BLaER1 (cell line): ENCODE measurements at regions not wholly inside any gene's neighbourhood (a gene's known extent, or its start where the extent isn't known, plus 50 kb on each side); places are given as distances from the start of the nearest gene placed in this dataset.

Source experiments
- H3K27ac ChIP-seq: shearing (Covaris generic); formaldehyde crosslinking; 2 replicates; pipeline ENCODE4 v1.8.1; 2022
- H3K27me3 ChIP-seq: shearing (Covaris generic); formaldehyde crosslinking; 2 replicates; pipeline ENCODE4 v1.8.1; 2022
- H3K36me3 ChIP-seq: shearing (Covaris generic); formaldehyde crosslinking; 2 replicates; pipeline ENCODE4 v1.8.1; 2022
- H3K4me1 ChIP-seq: shearing (Covaris generic); formaldehyde crosslinking; 2 replicates; pipeline ENCODE4 v1.8.1; 2022
- H3K4me2 ChIP-seq: shearing (Covaris generic); formaldehyde crosslinking; 2 replicates; pipeline ENCODE4 v1.8.1; 2022
- H3K4me3 ChIP-seq: shearing (Covaris generic); formaldehyde crosslinking; 2 replicates; pipeline ENCODE4 v1.8.1; 2022
- H3K9ac ChIP-seq: shearing (Covaris generic); formaldehyde crosslinking; 2 replicates; pipeline ENCODE4 v1.8.1; 2022
- H3K9me3 ChIP-seq: shearing (Covaris generic); formaldehyde crosslinking; 2 replicates; pipeline ENCODE4 v1.8.1; 2022
- H4K20me1 ChIP-seq: shearing (Covaris generic); formaldehyde crosslinking; 2 replicates; pipeline ENCODE4 v1.8.1; 2022
- Cebpa-rat ChIP-seq: shearing (Covaris generic); IDR thresholded peaks from 2 replicates; pipeline ENCODE4 v1.8.1; 2022

- TF ChIP-seq Cebpa-rat: no peak
These were observed 53.4 kb upstream of the SALL3 start for GRCh38 chr18:78926243-78926615.

GRCh38 chr18:78927156-78927555, 52.5 kb upstream of the SALL3 start:
- H3K4me3 ChIP-seq: no peak overlapping the region
- peaks cover 13% of the 10 kb centered on the region for H3K4me1 ChIP-seq
- H3K9ac ChIP-seq: no peak overlapping the region
- H4K20me1 ChIP-seq: no peaks in the 10 kb centered on the region
- peak overlapping the region; percentile 37; the same call in 1 of the 2 replicates for H3K27ac ChIP-seq
- peaks cover 32% of the 10 kb centered on the region for H3K9me3 ChIP-seq
- no peak for TF ChIP-seq Cebpa-rat
- no peaks in the 10 kb centered on the region for H3K36me3 ChIP-seq
- H3K4me2 ChIP-seq: peak overlapping the region; percentile 70
- no peaks in the 10 kb centered on the region for H3K27me3 ChIP-seq

More at GRCh38 chr18:78926243-78926615, 53.4 kb upstream of the SALL3 start:
- Histone ChIP-seq H4K20me1 (no peaks in the 10 kb centered on the region), H3K9me3 (peaks cover 32% of the 10 kb centered on the region), H3K4me3 (no peak overlapping the region), H3K36me3 (no peaks in the 10 kb centered on the region), H3K27ac (no peak overlapping the region), H3K4me2 (no peak overlapping the region), H3K4me1 (peaks cover 13% of the 10 kb centered on the region), H3K9ac (no peak overlapping the region), H3K27me3 (no peaks in the 10 kb centered on the region)

- Histone ChIP-seq H3K9me3 (peaks cover 32% of the 10 kb centered on the region), H3K4me1 (peaks cover 13% of the 10 kb centered on the region), H4K20me1 (no peaks in the 10 kb centered on the region), H3K27me3 (no peaks in the 10 kb centered on the region), H3K4me3 (no peak overlapping the region), H3K36me3 (no peaks in the 10 kb centered on the region), H3K27ac (peak overlapping the region; percentile 37; the same call in 1 of the 2 replicates), H3K9ac (no peak overlapping the region), H3K4me2 (peak overlapping the region; percentile 70)
- TF ChIP-seq Cebpa-rat: no peak
These were observed 52.0 kb upstream of the SALL3 start for GRCh38 chr18:78927616-78928015.

GRCh38 chr18:78928076-78928475, 51.5 kb upstream of the SALL3 start:
- Histone ChIP-seq H4K20me1 (no peaks in the 10 kb centered on the region), H3K4me1 (peaks cover 13% of the 10 kb centered on the region), H3K27ac (no peak overlapping the region; the same call in 1 of the 2 replicates), H3K27me3 (no peaks in the 10 kb centered on the region), H3K36me3 (no peaks in the 10 kb centered on the region), H3K4me3 (no peak overlapping the region), H3K9me3 (peaks cover 32% of the 10 kb centered on the region), H3K9ac (no peak overlapping the region), H3K4me2 (0 out of 2 replicates have a peak overlapping the region, but pooled peaks have one; percentile 70)
- no peak for TF ChIP-seq Cebpa-rat

- no peak overlapping the region for H3K9ac ChIP-seq
- H3K4me2 ChIP-seq: no peak overlapping the region
- no peaks in the 10 kb centered on the region for H3K27me3 ChIP-seq
- H3K4me1 ChIP-seq: peaks cover 15% of the 10 kb centered on the region
- no peak overlapping the region for H3K4me3 ChIP-seq
- H3K27ac ChIP-seq: no peak overlapping the region
- TF ChIP-seq Cebpa-rat: no peak
- H3K36me3 ChIP-seq: no peaks in the 10 kb centered on the region
- no peaks in the 10 kb centered on the region for H4K20me1 ChIP-seq
- peaks cover 32% of the 10 kb centered on the region for H3K9me3 ChIP-seq
These were observed 50.1 kb upstream of the SALL3 start for GRCh38 chr18:78929516-78929915.
